H9 (cell line): ENCODE measurements at regions not wholly inside any gene's neighbourhood (a gene's known extent, or its start where the extent isn't known, plus 50 kb on each side); places are given as distances from the start of the nearest gene placed in this dataset.

Experiments used
- DNase-seq: peaks from one replicate; pipeline ENCODE4 v3.0.0-alpha.2; 2017
- H2AFZ ChIP-seq: one replicate; pipeline ENCODE4 v1.6.1; 2013; ENCODE audit warnings: mild to moderate bottlenecking, low read length, control low read depth, moderate library complexity
- H2AK5ac ChIP-seq: 2 replicates; pipeline ENCODE4 v1.6.1; 2013; ENCODE audit warnings: low read length, control low read depth, mixed read lengths; ENCODE audit not compliant: insufficient read length
- H2BK120ac ChIP-seq: one replicate; pipeline ENCODE4 v1.6.1; 2013; ENCODE audit warnings: low read depth, mild to moderate bottlenecking, low read length, control low read depth, inconsistent platforms; ENCODE audit not compliant: poor library complexity, severe bottlenecking
- H2BK12ac ChIP-seq: 2 replicates; pipeline ENCODE4 v1.6.1; 2013; ENCODE audit warnings: low read length, control low read depth, mixed read lengths, low read depth; ENCODE audit not compliant: insufficient read length
- H2BK15ac ChIP-seq: 2 replicates; pipeline ENCODE4 v1.6.1; 2013; ENCODE audit warnings: low read depth, low read length, control low read depth
- H2BK20ac ChIP-seq: one replicate; pipeline ENCODE4 v1.6.1; 2013; ENCODE audit warnings: low read depth, mild to moderate bottlenecking, low read length, control low read depth, inconsistent platforms; ENCODE audit not compliant: poor library complexity, severe bottlenecking
- H2BK5ac ChIP-seq: 2 replicates; pipeline ENCODE4 v1.6.1; 2013; ENCODE audit warnings: low read length, control low read depth, mixed read lengths; ENCODE audit not compliant: insufficient read length
- H3K14ac ChIP-seq: 2 replicates; pipeline ENCODE4 v1.6.1; 2013; ENCODE audit warnings: low read length, control low read depth; ENCODE audit not compliant: insufficient read depth
- H3K18ac ChIP-seq: 2 replicates; pipeline ENCODE4 v1.6.1; 2013; ENCODE audit warnings: low read depth, mild to moderate bottlenecking, mixed read lengths, low read length, control low read depth; ENCODE audit not compliant: insufficient read length
- H3K23ac ChIP-seq: 2 replicates; pipeline ENCODE4 v1.6.1; 2013; ENCODE audit warnings: low read length, control low read depth, mixed read lengths, low read depth; ENCODE audit not compliant: insufficient read length
- H3K23me2 ChIP-seq: 2 replicates; pipeline ENCODE4 v1.6.1; 2013; ENCODE audit warnings: low read depth, mild to moderate bottlenecking, mixed read lengths, low read length, control low read depth; ENCODE audit not compliant: insufficient read length, poor library complexity, severe bottlenecking
- H3K27ac ChIP-seq: 2 replicates; pipeline ENCODE4 v1.5.1; 2013; ENCODE audit warnings: low read length, control low read depth, mixed read lengths, low read depth; ENCODE audit not compliant: insufficient read length
- H3K27me3 ChIP-seq: 2 replicates; pipeline ENCODE4 v1.6.1; 2013; ENCODE audit warnings: low read length, control low read depth, inconsistent platforms; ENCODE audit not compliant: insufficient read depth
- H3K4ac ChIP-seq: 2 replicates; pipeline ENCODE4 v1.6.1; 2013; ENCODE audit warnings: low read depth, mild to moderate bottlenecking, control low read depth, inconsistent platforms, low read length, moderate library complexity
- H3K4me1 ChIP-seq: 2 replicates; pipeline ENCODE4 v1.6.1; 2013; ENCODE audit warnings: low read length, control low read depth, inconsistent platforms; ENCODE audit not compliant: insufficient read depth
- H3K4me2 ChIP-seq: 2 replicates; pipeline ENCODE4 v1.6.1; 2013; ENCODE audit warnings: low read length, control low read depth, mixed read lengths; ENCODE audit not compliant: insufficient read length, insufficient read depth
- H3K56ac ChIP-seq: 2 replicates; pipeline ENCODE4 v1.6.1; 2013; ENCODE audit warnings: low read depth, mild to moderate bottlenecking, mixed read lengths, low read length, control low read depth; ENCODE audit not compliant: insufficient read length
- H3K79me1 ChIP-seq: 2 replicates; pipeline ENCODE4 v1.6.1; 2013; ENCODE audit warnings: low read depth, mild to moderate bottlenecking, moderate library complexity, low read length, control low read depth, inconsistent platforms; ENCODE audit not compliant: insufficient read depth, poor library complexity, severe bottlenecking
- H3K79me2 ChIP-seq: 2 replicates; pipeline ENCODE4 v1.6.1; 2013; ENCODE audit warnings: low read length, control low read depth, inconsistent platforms; ENCODE audit not compliant: insufficient read depth
- H3K9ac ChIP-seq: 2 replicates; pipeline ENCODE4 v1.6.1; 2013; ENCODE audit warnings: low read length, control low read depth, mixed read lengths; ENCODE audit not compliant: insufficient read length; ENCODE audit errors: extremely low read depth
- H3K9me3 ChIP-seq: one replicate; pipeline ENCODE4 v1.6.1; 2013; ENCODE audit warnings: low read depth, low read length, inconsistent platforms; ENCODE audit not compliant: control insufficient read depth
- H3T11ph ChIP-seq: one replicate; pipeline ENCODE4 v1.6.1; 2013; ENCODE audit warnings: mild to moderate bottlenecking, low read length, control low read depth, inconsistent platforms
- H4K20me1 ChIP-seq: one replicate; pipeline ENCODE4 v1.6.1; 2013; ENCODE audit not compliant: control insufficient read depth, insufficient read length, insufficient read depth
- H4K5ac ChIP-seq: 2 replicates; pipeline ENCODE4 v1.6.1; 2013; ENCODE audit warnings: low read depth, mild to moderate bottlenecking, mixed read lengths, low read length, control low read depth; ENCODE audit not compliant: insufficient read length
- H4K8ac ChIP-seq: replicated peaks from 2 replicates; pipeline ENCODE4 v1.6.1; 2013; ENCODE audit warnings: low read length, control low read depth, mixed read lengths, low read depth; ENCODE audit not compliant: insufficient read length
- H4K91ac ChIP-seq: 2 replicates; pipeline ENCODE4 v1.6.1; 2013; ENCODE audit warnings: low read depth, mild to moderate bottlenecking, moderate library complexity, mixed read lengths, low read length, control low read depth; ENCODE audit not compliant: insufficient read length
- H3K27ac Mint-ChIP-seq, 3 experiments: 2 replicates in 2 of 3; 3 replicates in 1 of 3; pipeline ENCODE4 v1.8.0; 2020 to 2021; ENCODE audit warnings: mixed read lengths in 3 of 3, mild to moderate bottlenecking in 1 of 3, moderate library complexity in 1 of 3
- H3K27me3 Mint-ChIP-seq: 2 replicates; pipeline ENCODE4 v1.8.0; 2021; ENCODE audit warnings: low read depth, mild to moderate bottlenecking, moderate library complexity, mixed read lengths
- H3K36me3 Mint-ChIP-seq, 3 experiments: 2 replicates in 2 of 3; 3 replicates in 1 of 3; pipeline ENCODE4 v1.8.0; 2020 to 2021; ENCODE audit warnings: low read depth in 3 of 3, mixed read lengths in 3 of 3; ENCODE audit not compliant: insufficient read depth in 1 of 3
- H3K4me1 Mint-ChIP-seq, 2 experiments: 2 replicates each; pipeline ENCODE4 v1.8.0; 2020; ENCODE audit warnings: mixed read lengths in 2 of 2
- H3K4me3 Mint-ChIP-seq, 2 experiments: 2 replicates in 1 of 2; 3 replicates in 1 of 2; pipeline ENCODE4 v1.8.0; 2020 to 2021; ENCODE audit warnings: mild to moderate bottlenecking in 2 of 2, mixed read lengths in 2 of 2, moderate library complexity in 1 of 2
- H3K9me3 Mint-ChIP-seq, 2 experiments: 2 replicates in 1 of 2; 3 replicates in 1 of 2; pipeline ENCODE4 v1.8.0; 2020; ENCODE audit warnings: mild to moderate bottlenecking in 2 of 2, mixed read lengths in 2 of 2, moderate library complexity in 1 of 2
- CTCF ChIP-seq: fragments of 200-600 bp; sonication (generic); conservative IDR thresholded peaks from 3 replicates; pipeline ENCODE4 v1.8.0; 2021; ENCODE audit warnings: antibody characterized with exemption, mild to moderate bottlenecking
- WGBS: extraction: QIAGEN DNeasy Blood & Tissue Kit; methylation state at CpG from one replicate; pipeline ENCODE4 v1.1.7; 2013; ENCODE audit warnings: missing lambda C conversion rate, low lambda C conversion rate, mixed read lengths; ENCODE audit not compliant: insufficient read length; ENCODE audit errors: extremely low coverage; 5-methylcytosine and 5-hydroxymethylcytosine counted together

- no peak overlapping the region for H3K9ac ChIP-seq
- H3T11ph ChIP-seq: no peak overlapping the region
- no CpG with 5 or more reads among the region's 3 CpGs for WGBS
- H3K56ac ChIP-seq: no peak overlapping the region
- no peak overlapping the region for H3K27ac ChIP-seq
- H3K18ac ChIP-seq: no peak overlapping the region
- Mint-ChIP-seq H3K4me1 (no peaks in the 10 kb centered on the region), H3K27ac (no peak overlapping the region), H3K27me3 (no peaks in the 10 kb centered on the region), H3K4me3 (no peak overlapping the region), H3K9me3 (peaks cover 5 to 7% of the 10 kb centered on the region in 2 experiments), H3K36me3 (peaks cover 0 to 15% (median 0%) of the 10 kb centered on the region in 3 experiments; a peak in 2 of 7 replicates)
- H3K9me3 ChIP-seq: no peaks in the 10 kb centered on the region
- no peak for TF ChIP-seq CTCF
- H2BK12ac ChIP-seq: no peak overlapping the region
- no peak overlapping the region for H2AK5ac ChIP-seq
- no peak overlapping the region for H3K23ac ChIP-seq
- H3K27me3 ChIP-seq: no peaks in the 10 kb centered on the region
- no peak for DNase-seq
- H4K5ac ChIP-seq: no peak overlapping the region
- no peak overlapping the region for H3K4ac ChIP-seq
- H2BK120ac ChIP-seq: no peak overlapping the region
- H2BK20ac ChIP-seq: no peak overlapping the region
- H3K79me1 ChIP-seq: no peaks in the 10 kb centered on the region
- H3K79me2 ChIP-seq: no peaks in the 10 kb centered on the region
- H3K14ac ChIP-seq: no peak overlapping the region
- H4K20me1 ChIP-seq: no peaks in the 10 kb centered on the region
- no peaks in the 10 kb centered on the region for H3K23me2 ChIP-seq
- no peak overlapping the region for H2BK15ac ChIP-seq
- peak overlapping the region; percentile 82 for H2AFZ ChIP-seq
- H3K4me2 ChIP-seq: no peak overlapping the region
- no peak overlapping the region for H4K8ac ChIP-seq
- H3K4me1 ChIP-seq: no peaks in the 10 kb centered on the region
- H4K91ac ChIP-seq: no peak overlapping the region
- no peak overlapping the region for H2BK5ac ChIP-seq
Measured at GRCh38 chr16:73781297-73781696, 515.3 kb upstream of the PSMD7 start.
